ENCODE measurements at regions not wholly inside any gene's neighbourhood (a gene's known extent, or its start where the extent isn't known, plus 50 kb on each side); places are given as distances from the start of the nearest gene placed in this dataset.

- Mint-ChIP-seq H3K27ac (no peak overlapping the region), H3K4me1 (no peaks in the 10 kb centered on the region), H3K27me3 (no peaks in the 10 kb centered on the region), H3K9me3 (ENCODE audit: insufficient read depth) (no peaks in the 10 kb centered on the region), H3K4me3 (no peak overlapping the region)
- ChIA-PET CTCF (no interaction called here), POLR2A (no interaction called here)
- Histone ChIP-seq H3K9ac (ENCODE audit: low read length) (no peak overlapping the region), H3K27me3 (replicated peaks in 1 of 4; ENCODE audit: control extremely low read depth in 1 of 4, control insufficient read depth in 3 of 4, insufficient read depth in 4 of 4, low read length in 3 of 4) (no peaks in the 10 kb centered on the region), H3K9me3 (ENCODE audit: control extremely low read depth in 1 of 3, control insufficient read depth in 2 of 3, insufficient read depth in 1 of 3, low read length in 2 of 3) (no peaks in the 10 kb centered on the region), H4K20me1 (ENCODE audit: control insufficient read depth, insufficient read depth, low read length, poor library complexity, severe bottlenecking) (no peaks in the 10 kb centered on the region), H3K79me2 (ENCODE audit: control insufficient read depth, insufficient read depth, low read length) (no peaks in the 10 kb centered on the region), H3K4me3 (ENCODE audit: control extremely low read depth in 1 of 5, extremely low read depth in 1 of 5, insufficient read depth in 1 of 5, low read depth in 2 of 5, low read length in 4 of 5) (no peak overlapping the region), H3K4me1 (ENCODE audit: control insufficient read depth in 2 of 2, insufficient read depth in 2 of 2, low read length in 2 of 2) (no peaks in the 10 kb centered on the region), H3K36me3 (replicated peaks in 1 of 2; ENCODE audit: control extremely low read depth in 1 of 2, control insufficient read depth in 1 of 2, extremely low read depth in 1 of 2, insufficient read depth in 2 of 2, low read length in 1 of 2) (no peaks in the 10 kb centered on the region), H3K27ac (ENCODE audit: low read length in 2 of 2) (no peak overlapping the region), H2AFZ (ENCODE audit: insufficient read depth, low read depth, low read length, poor library complexity, severe bottlenecking) (no peak overlapping the region), H3K4me2 (replicated peaks; ENCODE audit: low read depth, low read length, poor library complexity, severe bottlenecking) (no peak overlapping the region)
- no peak for TF ChIP-seq EZH2 (IDR thresholded peaks at IDR 0.05; ENCODE audit: borderline replicate concordance, insufficient read depth, low read depth, low read length, poor library complexity, severe bottlenecking)
- TF ChIP-seq, protein P1, sequence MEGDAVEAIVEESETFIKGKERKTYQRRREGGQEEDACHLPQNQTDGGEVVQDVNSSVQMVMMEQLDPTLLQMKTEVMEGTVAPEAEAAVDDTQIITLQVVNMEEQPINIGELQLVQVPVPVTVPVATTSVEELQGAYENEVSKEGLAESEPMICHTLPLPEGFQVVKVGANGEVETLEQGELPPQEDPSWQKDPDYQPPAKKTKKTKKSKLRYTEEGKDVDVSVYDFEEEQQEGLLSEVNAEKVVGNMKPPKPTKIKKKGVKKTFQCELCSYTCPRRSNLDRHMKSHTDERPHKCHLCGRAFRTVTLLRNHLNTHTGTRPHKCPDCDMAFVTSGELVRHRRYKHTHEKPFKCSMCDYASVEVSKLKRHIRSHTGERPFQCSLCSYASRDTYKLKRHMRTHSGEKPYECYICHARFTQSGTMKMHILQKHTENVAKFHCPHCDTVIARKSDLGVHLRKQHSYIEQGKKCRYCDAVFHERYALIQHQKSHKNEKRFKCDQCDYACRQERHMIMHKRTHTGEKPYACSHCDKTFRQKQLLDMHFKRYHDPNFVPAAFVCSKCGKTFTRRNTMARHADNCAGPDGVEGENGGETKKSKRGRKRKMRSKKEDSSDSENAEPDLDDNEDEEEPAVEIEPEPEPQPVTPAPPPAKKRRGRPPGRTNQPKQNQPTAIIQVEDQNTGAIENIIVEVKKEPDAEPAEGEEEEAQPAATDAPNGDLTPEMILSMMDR (IDR thresholded peaks at IDR 0.05), result no peak
- WGBS (ENCODE audit: insufficient coverage), result 78% methylated on average over 12 of the region's 22 CpGs
- intact Hi-C loops (cut with micrococcal nuclease), result no loop called here
- DNase-seq (no peak), ATAC-seq (ENCODE audit: low read depth) (no peak)
Measured at GRCh38 chr2:238567067-238567855, 140.5 kb downstream of the ASB1 start.

DNA sequence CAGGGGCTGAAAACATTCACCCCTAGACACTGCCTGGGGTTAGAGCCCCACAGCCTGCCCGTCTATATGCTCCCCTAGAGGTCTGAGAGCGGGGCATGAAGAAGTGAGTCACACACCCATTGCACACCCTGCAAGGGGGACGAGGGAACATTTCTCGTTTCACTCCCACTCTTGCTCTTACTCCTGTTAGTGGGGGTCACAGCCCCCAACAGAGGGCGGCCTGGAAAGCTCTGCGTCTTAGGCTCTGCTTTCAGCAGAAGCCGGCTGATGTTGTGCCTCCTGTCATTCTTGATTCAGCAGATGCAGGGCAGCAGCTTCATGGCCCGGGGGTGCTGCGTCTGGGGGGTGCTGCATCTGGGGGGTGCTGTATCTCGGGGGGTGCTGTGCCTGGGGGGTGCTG is 141.3 kb downstream of the ASB1 start:
- Histone ChIP-seq H3K27me3 (replicated peaks in 1 of 4; ENCODE audit: control extremely low read depth in 1 of 4, control insufficient read depth in 3 of 4, insufficient read depth in 4 of 4, low read length in 3 of 4) (no peaks in the 10 kb centered on the region), H3K4me1 (ENCODE audit: control insufficient read depth in 2 of 2, insufficient read depth in 2 of 2, low read length in 2 of 2) (no peaks in the 10 kb centered on the region), H3K36me3 (replicated peaks in 1 of 2; ENCODE audit: control extremely low read depth in 1 of 2, control insufficient read depth in 1 of 2, extremely low read depth in 1 of 2, insufficient read depth in 2 of 2, low read length in 1 of 2) (no peaks in the 10 kb centered on the region), H3K4me3 (ENCODE audit: control extremely low read depth in 1 of 5, extremely low read depth in 1 of 5, insufficient read depth in 1 of 5, low read depth in 2 of 5, low read length in 4 of 5) (no peak overlapping the region), H3K27ac (ENCODE audit: low read length in 2 of 2) (no peak overlapping the region), H3K4me2 (replicated peaks; ENCODE audit: low read depth, low read length, poor library complexity, severe bottlenecking) (no peak overlapping the region), H2AFZ (ENCODE audit: insufficient read depth, low read depth, low read length, poor library complexity, severe bottlenecking) (no peak overlapping the region), H3K9ac (ENCODE audit: low read length) (no peak overlapping the region), H3K9me3 (ENCODE audit: control extremely low read depth in 1 of 3, control insufficient read depth in 2 of 3, insufficient read depth in 1 of 3, low read length in 2 of 3) (no peaks in the 10 kb centered on the region), H3K79me2 (ENCODE audit: control insufficient read depth, insufficient read depth, low read length) (no peaks in the 10 kb centered on the region), H4K20me1 (ENCODE audit: control insufficient read depth, insufficient read depth, low read length, poor library complexity, severe bottlenecking) (no peaks in the 10 kb centered on the region)
- Mint-ChIP-seq H3K27ac (no peak overlapping the region), H3K4me3 (no peak overlapping the region), H3K9me3 (ENCODE audit: insufficient read depth) (no peaks in the 10 kb centered on the region), H3K27me3 (no peaks in the 10 kb centered on the region), H3K4me1 (no peaks in the 10 kb centered on the region)
- intact Hi-C loops (cut with micrococcal nuclease), result no loop called here
- 86% methylated on average over 10 of the region's 10 CpGs for WGBS (ENCODE audit: insufficient coverage)
- TF ChIP-seq, protein P1 (IDR thresholded peaks at IDR 0.05), result no peak
- no peak for TF ChIP-seq EZH2 (IDR thresholded peaks at IDR 0.05; ENCODE audit: borderline replicate concordance, insufficient read depth, low read depth, low read length, poor library complexity, severe bottlenecking)
- DNase-seq (no peak), ATAC-seq (ENCODE audit: low read depth) (no peak)
- POLR2A ChIA-PET, result no interaction called here
- CTCF ChIA-PET, result no interaction called here

Measured in B cell (primary cell).